ENCODE measurements at regions not wholly inside any gene's neighbourhood (a gene's known extent, or its start where the extent isn't known, plus 50 kb on each side); places are given as distances from the start of the nearest gene placed in this dataset.
"Not testable (repeated sequence)": the region's sequence is repeated elsewhere in the genome, so short reads cannot be mapped to it uniquely, and the experiment has no call there.

DNA sequence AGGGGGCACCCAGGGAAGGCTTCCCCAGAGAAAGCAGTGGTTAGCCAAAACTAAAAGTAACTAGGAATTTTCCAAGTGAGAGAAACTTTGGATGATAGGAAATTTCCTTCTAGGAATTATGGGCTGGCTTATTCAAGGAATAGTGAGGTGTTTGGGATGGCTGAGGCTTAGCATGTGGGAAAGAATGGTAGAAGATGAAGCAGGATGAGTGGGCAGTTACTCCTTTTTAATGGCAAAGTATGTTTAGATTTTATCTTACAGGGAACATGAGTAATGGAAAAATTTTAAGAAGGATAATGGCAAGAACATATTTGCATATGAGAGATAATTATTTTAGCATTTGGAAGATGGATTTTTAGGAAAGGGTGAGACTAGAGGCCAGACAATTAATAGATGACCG, 197.6 kb downstream of the SLC38A4 start:
- no peak overlapping the region for H3K27ac ChIP-seq (ENCODE audit: low read depth, low read length)
- no peak overlapping the region for H3K9ac ChIP-seq (ENCODE audit: low read depth, low read length)
- no peaks in the 10 kb centered on the region for H3K36me3 ChIP-seq (ENCODE audit: control insufficient read depth, insufficient read depth, low read length)
- H3K4me1 ChIP-seq (ENCODE audit: control insufficient read depth, insufficient read depth, low read length), result peaks cover 9% of the 10 kb centered on the region; the same call in 1 of the 2 replicates
- H3K4me3 ChIP-seq (ENCODE audit: low read depth, low read length), result no peak overlapping the region
- H3K9me3 ChIP-seq (ENCODE audit: control insufficient read depth, insufficient read depth, low read length), result no peaks in the 10 kb centered on the region
- H3K27me3 ChIP-seq (ENCODE audit: control insufficient read depth, insufficient read depth, low read length), result no peaks in the 10 kb centered on the region

DNA sequence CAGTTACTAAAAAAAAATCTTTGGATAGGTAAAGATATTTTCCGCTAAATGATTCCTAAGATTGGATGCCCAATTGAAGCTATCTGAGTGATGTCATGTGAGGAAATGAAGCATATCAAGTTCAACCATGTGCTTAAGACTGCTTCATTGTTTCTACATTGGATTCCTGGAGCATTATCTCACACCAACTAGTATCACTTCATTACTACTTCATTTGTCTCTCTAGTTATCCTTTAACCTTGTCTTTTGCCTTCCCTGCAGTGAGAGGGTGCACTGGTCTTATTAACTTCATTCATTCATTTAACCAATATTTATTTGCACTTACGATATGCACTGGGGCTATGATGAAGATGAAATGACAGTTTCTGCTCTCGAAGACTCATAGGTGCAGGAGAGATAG, 198.1 kb downstream of the SLC38A4 start:
- Histone ChIP-seq H3K9me3 (ENCODE audit: control insufficient read depth, insufficient read depth, low read length) (no peaks in the 10 kb centered on the region), H3K27me3 (ENCODE audit: control insufficient read depth, insufficient read depth, low read length) (no peaks in the 10 kb centered on the region), H3K4me1 (ENCODE audit: control insufficient read depth, insufficient read depth, low read length) (peaks cover 9% of the 10 kb centered on the region; the same call in 1 of the 2 replicates), H3K9ac (ENCODE audit: low read depth, low read length) (no peak overlapping the region), H3K4me3 (ENCODE audit: low read depth, low read length) (no peak overlapping the region), H3K27ac (ENCODE audit: low read depth, low read length) (no peak overlapping the region), H3K36me3 (ENCODE audit: control insufficient read depth, insufficient read depth, low read length) (no peaks in the 10 kb centered on the region)

DNA sequence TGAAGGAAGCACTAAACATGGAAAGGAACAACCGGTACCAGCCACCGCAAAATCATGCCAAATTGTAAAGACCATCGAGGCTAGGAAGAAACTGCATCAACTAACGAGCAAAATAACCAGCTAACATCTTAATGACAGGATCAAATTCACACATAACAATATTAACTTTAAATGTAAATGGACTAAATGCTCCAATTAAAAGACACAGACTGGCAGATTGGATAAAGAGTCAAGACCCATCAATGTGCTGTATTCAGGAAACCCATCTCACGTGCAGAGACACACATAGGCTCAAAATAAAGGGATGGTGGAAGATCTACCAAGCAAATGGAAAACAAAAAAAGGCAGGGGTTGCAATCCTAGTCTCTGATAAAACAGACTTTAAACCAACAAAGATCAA, 206.3 kb downstream of the SLC38A4 start:
- peaks cover 20% of the 10 kb centered on the region for H3K9me3 ChIP-seq (ENCODE audit: control insufficient read depth, insufficient read depth, low read length)
- not testable (repeated sequence) for H3K27ac ChIP-seq (ENCODE audit: low read depth, low read length); H3K4me1 ChIP-seq (ENCODE audit: control insufficient read depth, insufficient read depth, low read length); H3K27me3 ChIP-seq (ENCODE audit: control insufficient read depth, insufficient read depth, low read length); H3K9ac ChIP-seq (ENCODE audit: low read depth, low read length); H3K36me3 ChIP-seq (ENCODE audit: control insufficient read depth, insufficient read depth, low read length); H3K4me3 ChIP-seq (ENCODE audit: low read depth, low read length)

- H3K36me3 ChIP-seq (ENCODE audit: control insufficient read depth, insufficient read depth, low read length); H3K4me3 ChIP-seq (ENCODE audit: low read depth, low read length); H3K27me3 ChIP-seq (ENCODE audit: control insufficient read depth, insufficient read depth, low read length); H3K9ac ChIP-seq (ENCODE audit: low read depth, low read length); H3K4me1 ChIP-seq (ENCODE audit: control insufficient read depth, insufficient read depth, low read length); H3K27ac ChIP-seq (ENCODE audit: low read depth, low read length): not testable (repeated sequence)
- H3K9me3 ChIP-seq (ENCODE audit: control insufficient read depth, insufficient read depth, low read length), result peaks cover 20% of the 10 kb centered on the region
These were observed 208.1 kb downstream of the SLC38A4 start for GRCh38 chr12:46617737-46618136.

DNA sequence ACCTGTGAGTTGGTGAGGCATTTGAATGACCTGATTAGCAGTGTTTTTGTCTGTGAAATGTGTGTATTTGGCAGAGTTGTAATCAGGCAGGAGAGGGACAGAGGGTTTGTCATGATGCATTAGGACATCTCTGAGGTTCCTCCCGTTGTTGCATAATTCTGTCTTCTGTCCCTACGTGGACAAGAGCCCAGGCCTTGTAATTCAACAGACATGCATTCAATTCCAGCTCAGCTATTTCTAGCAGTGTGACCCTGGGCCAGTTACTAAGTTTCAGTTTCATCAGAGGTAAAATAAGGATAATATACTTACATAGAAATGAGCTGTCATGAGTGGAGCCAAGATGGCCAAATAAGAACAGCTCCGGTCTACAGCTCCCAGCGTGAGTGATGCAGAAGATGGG, 208.6 kb downstream of the SLC38A4 start:
- Histone ChIP-seq H3K27ac (ENCODE audit: low read depth, low read length) (no peak overlapping the region), H3K4me1 (ENCODE audit: control insufficient read depth, insufficient read depth, low read length) (no peaks in the 10 kb centered on the region), H3K9ac (ENCODE audit: low read depth, low read length) (no peak overlapping the region)

GRCh38 chr12:46610754-46611153, 215.0 kb downstream of the SLC38A4 start:
- Histone ChIP-seq H3K36me3 (ENCODE audit: control insufficient read depth, insufficient read depth, low read length) (no peaks in the 10 kb centered on the region), H3K9ac (ENCODE audit: low read depth, low read length) (no peak overlapping the region), H3K4me1 (ENCODE audit: control insufficient read depth, insufficient read depth, low read length) (no peaks in the 10 kb centered on the region), H3K9me3 (ENCODE audit: control insufficient read depth, insufficient read depth, low read length) (0 out of 2 replicates have a peak, but pooled peaks cover 6% of the 10 kb centered on the region), H3K4me3 (ENCODE audit: low read depth, low read length) (no peak overlapping the region), H3K27ac (ENCODE audit: low read depth, low read length) (no peak overlapping the region), H3K27me3 (ENCODE audit: control insufficient read depth, insufficient read depth, low read length) (no peaks in the 10 kb centered on the region)

More for the DNA sequence above, 208.6 kb downstream of the SLC38A4 start:
- Histone ChIP-seq H3K36me3 (ENCODE audit: control insufficient read depth, insufficient read depth, low read length) (no peaks in the 10 kb centered on the region), H3K9me3 (ENCODE audit: control insufficient read depth, insufficient read depth, low read length) (peaks cover 20% of the 10 kb centered on the region), H3K27me3 (ENCODE audit: control insufficient read depth, insufficient read depth, low read length) (no peaks in the 10 kb centered on the region), H3K4me3 (ENCODE audit: low read depth, low read length) (no peak overlapping the region)

GRCh38 chr12:46609674-46610073, 216.1 kb downstream of the SLC38A4 start:
- Histone ChIP-seq H3K27ac (ENCODE audit: low read depth, low read length) (no peak overlapping the region), H3K4me3 (ENCODE audit: low read depth, low read length) (no peak overlapping the region), H3K36me3 (ENCODE audit: control insufficient read depth, insufficient read depth, low read length) (no peaks in the 10 kb centered on the region)

GRCh38 chr12:46609273-46609623, 216.5 kb downstream of the SLC38A4 start:
- no peaks in the 10 kb centered on the region for H3K27me3 ChIP-seq (ENCODE audit: control insufficient read depth, insufficient read depth, low read length)
- H3K36me3 ChIP-seq (ENCODE audit: control insufficient read depth, insufficient read depth, low read length), result no peaks in the 10 kb centered on the region
- no peak overlapping the region for H3K9ac ChIP-seq (ENCODE audit: low read depth, low read length)
- no peaks in the 10 kb centered on the region for H3K4me1 ChIP-seq (ENCODE audit: control insufficient read depth, insufficient read depth, low read length)
- no peak overlapping the region for H3K4me3 ChIP-seq (ENCODE audit: low read depth, low read length)
- H3K27ac ChIP-seq (ENCODE audit: low read depth, low read length), result no peak overlapping the region
- H3K9me3 ChIP-seq (ENCODE audit: control insufficient read depth, insufficient read depth, low read length), result no peaks in the 10 kb centered on the region

More at GRCh38 chr12:46609674-46610073, 216.1 kb downstream of the SLC38A4 start:
- no peak overlapping the region for H3K9ac ChIP-seq (ENCODE audit: low read depth, low read length)
- H3K4me1 ChIP-seq (ENCODE audit: control insufficient read depth, insufficient read depth, low read length), result no peaks in the 10 kb centered on the region
- no peaks in the 10 kb centered on the region for H3K27me3 ChIP-seq (ENCODE audit: control insufficient read depth, insufficient read depth, low read length)
- no peaks in the 10 kb centered on the region for H3K9me3 ChIP-seq (ENCODE audit: control insufficient read depth, insufficient read depth, low read length)

- no peak overlapping the region for H3K27ac ChIP-seq (ENCODE audit: low read depth, low read length)
- H3K27me3 ChIP-seq (ENCODE audit: control insufficient read depth, insufficient read depth, low read length), result no peaks in the 10 kb centered on the region
- no peak overlapping the region for H3K9ac ChIP-seq (ENCODE audit: low read depth, low read length)
- H3K9me3 ChIP-seq (ENCODE audit: control insufficient read depth, insufficient read depth, low read length), result no peaks in the 10 kb centered on the region
- H3K4me1 ChIP-seq (ENCODE audit: control insufficient read depth, insufficient read depth, low read length), result no peaks in the 10 kb centered on the region
- no peaks in the 10 kb centered on the region for H3K36me3 ChIP-seq (ENCODE audit: control insufficient read depth, insufficient read depth, low read length)
- H3K4me3 ChIP-seq (ENCODE audit: low read depth, low read length), result no peak overlapping the region
These were observed 217.1 kb downstream of the SLC38A4 start for GRCh38 chr12:46608431-46609272.

DNA sequence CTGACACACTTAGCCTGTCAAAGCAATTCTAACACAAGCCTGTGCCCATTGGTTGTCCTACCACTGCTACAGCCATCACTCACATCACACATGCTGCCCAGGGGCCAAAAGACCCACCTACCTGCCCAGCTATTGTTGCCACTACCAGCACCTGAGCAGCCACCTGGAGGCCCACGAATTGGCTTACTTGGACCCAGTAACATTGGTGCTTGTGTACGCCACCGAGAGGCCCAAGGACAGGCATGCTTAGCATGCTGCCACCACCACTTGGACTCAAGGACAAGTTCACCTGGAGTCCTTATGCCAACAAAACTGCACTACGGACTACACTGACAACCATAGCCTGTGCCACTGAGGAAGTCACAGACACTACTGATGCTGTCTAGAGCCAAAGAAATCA, 221.1 kb downstream of the SLC38A4 start:
- Histone ChIP-seq H3K4me1 (ENCODE audit: control insufficient read depth, insufficient read depth, low read length) (no peaks in the 10 kb centered on the region), H3K4me3 (ENCODE audit: low read depth, low read length) (no peak overlapping the region), H3K36me3 (ENCODE audit: control insufficient read depth, insufficient read depth, low read length) (no peaks in the 10 kb centered on the region), H3K9me3 (ENCODE audit: control insufficient read depth, insufficient read depth, low read length) (no peaks in the 10 kb centered on the region), H3K9ac (ENCODE audit: low read depth, low read length) (no peak overlapping the region), H3K27me3 (ENCODE audit: control insufficient read depth, insufficient read depth, low read length) (no peaks in the 10 kb centered on the region), H3K27ac (ENCODE audit: low read depth, low read length) (no peak overlapping the region)

- H3K4me3 ChIP-seq (ENCODE audit: low read depth, low read length), result no peak overlapping the region
- no peaks in the 10 kb centered on the region for H3K36me3 ChIP-seq (ENCODE audit: control insufficient read depth, insufficient read depth, low read length)
- H3K4me1 ChIP-seq (ENCODE audit: control insufficient read depth, insufficient read depth, low read length), result no peaks in the 10 kb centered on the region
- no peak overlapping the region for H3K27ac ChIP-seq (ENCODE audit: low read depth, low read length)
- no peaks in the 10 kb centered on the region for H3K9me3 ChIP-seq (ENCODE audit: control insufficient read depth, insufficient read depth, low read length)
- H3K27me3 ChIP-seq (ENCODE audit: control insufficient read depth, insufficient read depth, low read length), result no peaks in the 10 kb centered on the region
- no peak overlapping the region for H3K9ac ChIP-seq (ENCODE audit: low read depth, low read length)
These were observed 221.9 kb downstream of the SLC38A4 start for GRCh38 chr12:46603776-46604456.

Measured in HUES48 (cell line).